H9 (cell line): ENCODE measurements at regions not wholly inside any gene's neighbourhood (a gene's known extent, or its start where the extent isn't known, plus 50 kb on each side); places are given as distances from the start of the nearest gene placed in this dataset.

Source experiments
- DNase-seq: peaks from one replicate; pipeline ENCODE4 v3.0.0-alpha.2; 2017
- H2AFZ ChIP-seq: one replicate; pipeline ENCODE4 v1.6.1; 2013; ENCODE audit warnings: mild to moderate bottlenecking, low read length, control low read depth, moderate library complexity
- H2AK5ac ChIP-seq: 2 replicates; pipeline ENCODE4 v1.6.1; 2013; ENCODE audit warnings: low read length, control low read depth, mixed read lengths; ENCODE audit not compliant: insufficient read length
- H2BK120ac ChIP-seq: one replicate; pipeline ENCODE4 v1.6.1; 2013; ENCODE audit warnings: low read depth, mild to moderate bottlenecking, low read length, control low read depth, inconsistent platforms; ENCODE audit not compliant: poor library complexity, severe bottlenecking
- H2BK12ac ChIP-seq: 2 replicates; pipeline ENCODE4 v1.6.1; 2013; ENCODE audit warnings: low read length, control low read depth, mixed read lengths, low read depth; ENCODE audit not compliant: insufficient read length
- H2BK15ac ChIP-seq: 2 replicates; pipeline ENCODE4 v1.6.1; 2013; ENCODE audit warnings: low read depth, low read length, control low read depth
- H2BK20ac ChIP-seq: one replicate; pipeline ENCODE4 v1.6.1; 2013; ENCODE audit warnings: low read depth, mild to moderate bottlenecking, low read length, control low read depth, inconsistent platforms; ENCODE audit not compliant: poor library complexity, severe bottlenecking
- H2BK5ac ChIP-seq: 2 replicates; pipeline ENCODE4 v1.6.1; 2013; ENCODE audit warnings: low read length, control low read depth, mixed read lengths; ENCODE audit not compliant: insufficient read length
- H3K14ac ChIP-seq: 2 replicates; pipeline ENCODE4 v1.6.1; 2013; ENCODE audit warnings: low read length, control low read depth; ENCODE audit not compliant: insufficient read depth
- H3K18ac ChIP-seq: 2 replicates; pipeline ENCODE4 v1.6.1; 2013; ENCODE audit warnings: low read depth, mild to moderate bottlenecking, mixed read lengths, low read length, control low read depth; ENCODE audit not compliant: insufficient read length
- H3K23ac ChIP-seq: 2 replicates; pipeline ENCODE4 v1.6.1; 2013; ENCODE audit warnings: low read length, control low read depth, mixed read lengths, low read depth; ENCODE audit not compliant: insufficient read length
- H3K23me2 ChIP-seq: 2 replicates; pipeline ENCODE4 v1.6.1; 2013; ENCODE audit warnings: low read depth, mild to moderate bottlenecking, mixed read lengths, low read length, control low read depth; ENCODE audit not compliant: insufficient read length, poor library complexity, severe bottlenecking
- H3K27ac ChIP-seq: 2 replicates; pipeline ENCODE4 v1.5.1; 2013; ENCODE audit warnings: low read length, control low read depth, mixed read lengths, low read depth; ENCODE audit not compliant: insufficient read length
- H3K27me3 ChIP-seq: 2 replicates; pipeline ENCODE4 v1.6.1; 2013; ENCODE audit warnings: low read length, control low read depth, inconsistent platforms; ENCODE audit not compliant: insufficient read depth
- H3K4ac ChIP-seq: 2 replicates; pipeline ENCODE4 v1.6.1; 2013; ENCODE audit warnings: low read depth, mild to moderate bottlenecking, control low read depth, inconsistent platforms, low read length, moderate library complexity
- H3K4me1 ChIP-seq: 2 replicates; pipeline ENCODE4 v1.6.1; 2013; ENCODE audit warnings: low read length, control low read depth, inconsistent platforms; ENCODE audit not compliant: insufficient read depth
- H3K4me2 ChIP-seq: 2 replicates; pipeline ENCODE4 v1.6.1; 2013; ENCODE audit warnings: low read length, control low read depth, mixed read lengths; ENCODE audit not compliant: insufficient read length, insufficient read depth
- H3K56ac ChIP-seq: 2 replicates; pipeline ENCODE4 v1.6.1; 2013; ENCODE audit warnings: low read depth, mild to moderate bottlenecking, mixed read lengths, low read length, control low read depth; ENCODE audit not compliant: insufficient read length
- H3K79me1 ChIP-seq: 2 replicates; pipeline ENCODE4 v1.6.1; 2013; ENCODE audit warnings: low read depth, mild to moderate bottlenecking, moderate library complexity, low read length, control low read depth, inconsistent platforms; ENCODE audit not compliant: insufficient read depth, poor library complexity, severe bottlenecking
- H3K79me2 ChIP-seq: 2 replicates; pipeline ENCODE4 v1.6.1; 2013; ENCODE audit warnings: low read length, control low read depth, inconsistent platforms; ENCODE audit not compliant: insufficient read depth
- H3K9ac ChIP-seq: 2 replicates; pipeline ENCODE4 v1.6.1; 2013; ENCODE audit warnings: low read length, control low read depth, mixed read lengths; ENCODE audit not compliant: insufficient read length; ENCODE audit errors: extremely low read depth
- H3K9me3 ChIP-seq: one replicate; pipeline ENCODE4 v1.6.1; 2013; ENCODE audit warnings: low read depth, low read length, inconsistent platforms; ENCODE audit not compliant: control insufficient read depth
- H3T11ph ChIP-seq: one replicate; pipeline ENCODE4 v1.6.1; 2013; ENCODE audit warnings: mild to moderate bottlenecking, low read length, control low read depth, inconsistent platforms
- H4K20me1 ChIP-seq: one replicate; pipeline ENCODE4 v1.6.1; 2013; ENCODE audit not compliant: control insufficient read depth, insufficient read length, insufficient read depth
- H4K5ac ChIP-seq: 2 replicates; pipeline ENCODE4 v1.6.1; 2013; ENCODE audit warnings: low read depth, mild to moderate bottlenecking, mixed read lengths, low read length, control low read depth; ENCODE audit not compliant: insufficient read length
- H4K8ac ChIP-seq: replicated peaks from 2 replicates; pipeline ENCODE4 v1.6.1; 2013; ENCODE audit warnings: low read length, control low read depth, mixed read lengths, low read depth; ENCODE audit not compliant: insufficient read length
- H4K91ac ChIP-seq: 2 replicates; pipeline ENCODE4 v1.6.1; 2013; ENCODE audit warnings: low read depth, mild to moderate bottlenecking, moderate library complexity, mixed read lengths, low read length, control low read depth; ENCODE audit not compliant: insufficient read length
- H3K27ac Mint-ChIP-seq, 3 experiments: 2 replicates in 2 of 3; 3 replicates in 1 of 3; pipeline ENCODE4 v1.8.0; 2020 to 2021; ENCODE audit warnings: mixed read lengths in 3 of 3, mild to moderate bottlenecking in 1 of 3, moderate library complexity in 1 of 3
- H3K27me3 Mint-ChIP-seq: 2 replicates; pipeline ENCODE4 v1.8.0; 2021; ENCODE audit warnings: low read depth, mild to moderate bottlenecking, moderate library complexity, mixed read lengths
- H3K36me3 Mint-ChIP-seq, 3 experiments: 2 replicates in 2 of 3; 3 replicates in 1 of 3; pipeline ENCODE4 v1.8.0; 2020 to 2021; ENCODE audit warnings: low read depth in 3 of 3, mixed read lengths in 3 of 3; ENCODE audit not compliant: insufficient read depth in 1 of 3
- H3K4me1 Mint-ChIP-seq, 2 experiments: 2 replicates each; pipeline ENCODE4 v1.8.0; 2020; ENCODE audit warnings: mixed read lengths in 2 of 2
- H3K4me3 Mint-ChIP-seq, 2 experiments: 2 replicates in 1 of 2; 3 replicates in 1 of 2; pipeline ENCODE4 v1.8.0; 2020 to 2021; ENCODE audit warnings: mild to moderate bottlenecking in 2 of 2, mixed read lengths in 2 of 2, moderate library complexity in 1 of 2
- H3K9me3 Mint-ChIP-seq, 2 experiments: 2 replicates in 1 of 2; 3 replicates in 1 of 2; pipeline ENCODE4 v1.8.0; 2020; ENCODE audit warnings: mild to moderate bottlenecking in 2 of 2, mixed read lengths in 2 of 2, moderate library complexity in 1 of 2
- CTCF ChIP-seq: fragments of 200-600 bp; sonication (generic); conservative IDR thresholded peaks from 3 replicates; pipeline ENCODE4 v1.8.0; 2021; ENCODE audit warnings: antibody characterized with exemption, mild to moderate bottlenecking
- WGBS: extraction: QIAGEN DNeasy Blood & Tissue Kit; methylation state at CpG from one replicate; pipeline ENCODE4 v1.1.7; 2013; ENCODE audit warnings: missing lambda C conversion rate, low lambda C conversion rate, mixed read lengths; ENCODE audit not compliant: insufficient read length; ENCODE audit errors: extremely low coverage; 5-methylcytosine and 5-hydroxymethylcytosine counted together

GRCh38 chr2:65504814-65505697, 72.7 kb upstream of the SPRED2 start:
- no peak overlapping the region for H2AFZ ChIP-seq
- no peaks in the 10 kb centered on the region for H3K27me3 ChIP-seq
- H4K8ac ChIP-seq: no peak overlapping the region
- H4K91ac ChIP-seq: no peak overlapping the region
- H4K5ac ChIP-seq: no peak overlapping the region
- no peak overlapping the region for H2BK12ac ChIP-seq
- no peaks in the 10 kb centered on the region for H3K23me2 ChIP-seq
- no peaks in the 10 kb centered on the region for H3K79me1 ChIP-seq
- Mint-ChIP-seq H3K27me3 (peaks cover 19% of the 10 kb centered on the region), H3K9me3 (no peaks in the 10 kb centered on the region), H3K36me3 (no peaks in the 10 kb centered on the region; a peak in 1 of 7 replicates), H3K4me3 (no peak overlapping the region), H3K4me1 (peaks cover 12 to 16% of the 10 kb centered on the region in 2 experiments), H3K27ac (no peak overlapping the region)
- H3K9ac ChIP-seq: no peak overlapping the region
- no peak overlapping the region for H3T11ph ChIP-seq
- H2AK5ac ChIP-seq: no peak overlapping the region
- no peak overlapping the region for H2BK15ac ChIP-seq
- no peak overlapping the region for H3K27ac ChIP-seq
- no peak overlapping the region for H3K4me2 ChIP-seq
- no peaks in the 10 kb centered on the region for H4K20me1 ChIP-seq
- no peaks in the 10 kb centered on the region for H3K9me3 ChIP-seq
- TF ChIP-seq CTCF: no peak
- WGBS: no CpG with 5 or more reads among the region's 14 CpGs
- H2BK120ac ChIP-seq: no peak overlapping the region
- no peak overlapping the region for H3K56ac ChIP-seq
- no peak overlapping the region for H3K14ac ChIP-seq
- H3K4me1 ChIP-seq: peaks cover 5% of the 10 kb centered on the region; the same call in 1 of the 2 replicates
- no peak overlapping the region for H3K23ac ChIP-seq
- no peak overlapping the region for H2BK20ac ChIP-seq
- no peak overlapping the region for H3K18ac ChIP-seq
- no peak for DNase-seq
- H3K79me2 ChIP-seq: no peaks in the 10 kb centered on the region
- H3K4ac ChIP-seq: no peak overlapping the region
- no peak overlapping the region for H2BK5ac ChIP-seq
